Muscle layer of colon (tissue), 2 donors: ENCODE measurements at regions not wholly inside any gene's neighbourhood (a gene's known extent, or its start where the extent isn't known, plus 50 kb on each side); places are given as distances from the start of the nearest gene placed in this dataset.

Experiments used
- H3K27ac ChIP-seq: one replicate; pipeline ENCODE4 v1.7.0; 2013; ENCODE audit warnings: low read depth, mild to moderate bottlenecking, low read length, moderate library complexity
- H3K27me3 ChIP-seq, 2 donors: one replicate each; pipeline ENCODE4 v1.7.0; 2013; ENCODE audit warnings: low read length in 2 of 2, mild to moderate bottlenecking in 2 of 2; ENCODE audit not compliant: insufficient read depth in 2 of 2, control insufficient read depth in 1 of 2
- H3K36me3 ChIP-seq: one replicate; pipeline ENCODE4 v1.7.0; 2013; ENCODE audit warnings: mild to moderate bottlenecking, low read length; ENCODE audit not compliant: insufficient read depth
- H3K4me1 ChIP-seq: one replicate; pipeline ENCODE4 v1.7.0; 2013; ENCODE audit warnings: mild to moderate bottlenecking, low read length; ENCODE audit not compliant: insufficient read depth
- H3K4me3 ChIP-seq, 2 donors: one replicate each; pipeline ENCODE4 v1.7.0; 2013; ENCODE audit warnings: low read length in 2 of 2, low read depth in 1 of 2, mild to moderate bottlenecking in 1 of 2, moderate library complexity in 1 of 2
- H3K9ac ChIP-seq: one replicate; pipeline ENCODE4 v1.7.0; 2013; ENCODE audit warnings: low read length
- H3K9me3 ChIP-seq: one replicate; pipeline ENCODE4 v1.7.0; 2013; ENCODE audit warnings: mild to moderate bottlenecking, low read length
- donor health status: abdominal sarcoma.
- donor health status: Adenocarcinoma of cecum.

GRCh38 chr6:156534594-156534993, 242.6 kb upstream of the ARID1B start:
- Histone ChIP-seq H3K9me3 (no peaks in the 10 kb centered on the region), H3K27ac (no peak overlapping the region)

GRCh38 chr6:156533872-156534524, 243.2 kb upstream of the ARID1B start:
- no peaks in the 10 kb centered on the region for H3K9me3 ChIP-seq
- H3K9ac ChIP-seq, result no peak overlapping the region
- no peaks in the 10 kb centered on the region for H3K27me3 ChIP-seq
- H3K4me1 ChIP-seq, result no peaks in the 10 kb centered on the region
- H3K36me3 ChIP-seq, result no peaks in the 10 kb centered on the region
- H3K4me3 ChIP-seq, result no peak overlapping the region
- H3K27ac ChIP-seq, result no peak overlapping the region

More at GRCh38 chr6:156534594-156534993, 242.6 kb upstream of the ARID1B start:
- Histone ChIP-seq H3K9ac (no peak overlapping the region), H3K4me1 (no peaks in the 10 kb centered on the region), H3K36me3 (no peaks in the 10 kb centered on the region), H3K4me3 (no peak overlapping the region), H3K27me3 (no peaks in the 10 kb centered on the region)

GRCh38 chr6:156526081-156526480, 251.1 kb upstream of the ARID1B start:
- Histone ChIP-seq H3K36me3 (no peaks in the 10 kb centered on the region), H3K9ac (no peak overlapping the region), H3K27me3 (no peaks in the 10 kb centered on the region), H3K4me3 (no peak overlapping the region), H3K27ac (no peak overlapping the region), H3K9me3 (no peaks in the 10 kb centered on the region), H3K4me1 (no peaks in the 10 kb centered on the region)

GRCh38 chr6:156525541-156525940, 251.6 kb upstream of the ARID1B start:
- Histone ChIP-seq H3K9ac (no peak overlapping the region), H3K4me1 (no peaks in the 10 kb centered on the region), H3K36me3 (no peaks in the 10 kb centered on the region), H3K27me3 (no peaks in the 10 kb centered on the region), H3K9me3 (no peaks in the 10 kb centered on the region), H3K4me3 (no peak overlapping the region), H3K27ac (no peak overlapping the region)

GRCh38 chr6:156519940-156520339, 257.2 kb upstream of the ARID1B start:
- no peak overlapping the region for H3K4me3 ChIP-seq
- no peak overlapping the region for H3K27ac ChIP-seq
- no peaks in the 10 kb centered on the region for H3K36me3 ChIP-seq
- no peaks in the 10 kb centered on the region for H3K9me3 ChIP-seq
- H3K27me3 ChIP-seq, result no peaks in the 10 kb centered on the region
- no peak overlapping the region for H3K9ac ChIP-seq
- no peaks in the 10 kb centered on the region for H3K4me1 ChIP-seq

- H3K4me3 ChIP-seq, result no peak overlapping the region
Observed at GRCh38 chr6:156517088-156517487, 260.1 kb upstream of the ARID1B start.

GRCh38 chr6:156515242-156515641, 261.9 kb upstream of the ARID1B start:
- no peak overlapping the region for H3K9ac ChIP-seq
- H3K4me3 ChIP-seq, result no peak overlapping the region

More at GRCh38 chr6:156517088-156517487, 260.1 kb upstream of the ARID1B start:
- no peaks in the 10 kb centered on the region for H3K27me3 ChIP-seq
- H3K9ac ChIP-seq, result no peak overlapping the region
- no peaks in the 10 kb centered on the region for H3K36me3 ChIP-seq
- no peaks in the 10 kb centered on the region for H3K9me3 ChIP-seq
- H3K27ac ChIP-seq, result no peak overlapping the region
- H3K4me1 ChIP-seq, result no peaks in the 10 kb centered on the region

GRCh38 chr6:156513504-156513903, 263.7 kb upstream of the ARID1B start:
- no peak overlapping the region for H3K9ac ChIP-seq
- H3K27me3 ChIP-seq, result no peaks in the 10 kb centered on the region
- H3K4me1 ChIP-seq, result no peaks in the 10 kb centered on the region
- no peak overlapping the region for H3K4me3 ChIP-seq
- H3K36me3 ChIP-seq, result no peaks in the 10 kb centered on the region
- no peaks in the 10 kb centered on the region for H3K9me3 ChIP-seq
- no peak overlapping the region for H3K27ac ChIP-seq

More at GRCh38 chr6:156515242-156515641, 261.9 kb upstream of the ARID1B start:
- H3K27ac ChIP-seq, result no peak overlapping the region
- no peaks in the 10 kb centered on the region for H3K36me3 ChIP-seq
- no peaks in the 10 kb centered on the region for H3K4me1 ChIP-seq
- no peaks in the 10 kb centered on the region for H3K27me3 ChIP-seq
- H3K9me3 ChIP-seq, result no peaks in the 10 kb centered on the region

GRCh38 chr6:156511570-156511969, 265.6 kb upstream of the ARID1B start:
- H3K9ac ChIP-seq, result no peak overlapping the region
- H3K36me3 ChIP-seq, result no peaks in the 10 kb centered on the region
- H3K4me1 ChIP-seq, result no peaks in the 10 kb centered on the region
- no peaks in the 10 kb centered on the region for H3K9me3 ChIP-seq
- H3K27ac ChIP-seq, result no peak overlapping the region
- H3K27me3 ChIP-seq, result no peaks in the 10 kb centered on the region
- H3K4me3 ChIP-seq, result no peak overlapping the region

GRCh38 chr6:156511051-156511450, 266.1 kb upstream of the ARID1B start:
- Histone ChIP-seq H3K9ac (no peak overlapping the region), H3K27me3 (no peaks in the 10 kb centered on the region), H3K4me3 (no peak overlapping the region), H3K27ac (no peak overlapping the region), H3K4me1 (no peaks in the 10 kb centered on the region), H3K36me3 (no peaks in the 10 kb centered on the region), H3K9me3 (no peaks in the 10 kb centered on the region)

GRCh38 chr6:156510242-156510641, 266.9 kb upstream of the ARID1B start:
- Histone ChIP-seq H3K27ac (no peak overlapping the region), H3K4me1 (no peaks in the 10 kb centered on the region), H3K4me3 (no peak overlapping the region), H3K9ac (no peak overlapping the region), H3K9me3 (no peaks in the 10 kb centered on the region), H3K27me3 (no peaks in the 10 kb centered on the region), H3K36me3 (no peaks in the 10 kb centered on the region)

- no peak overlapping the region for H3K9ac ChIP-seq
Observed at GRCh38 chr6:156509496-156509895, 267.7 kb upstream of the ARID1B start.

More at GRCh38 chr6:156509496-156509895, 267.7 kb upstream of the ARID1B start:
- Histone ChIP-seq H3K4me3 (no peak overlapping the region), H3K27me3 (no peaks in the 10 kb centered on the region), H3K27ac (no peak overlapping the region), H3K9me3 (no peaks in the 10 kb centered on the region), H3K4me1 (no peaks in the 10 kb centered on the region), H3K36me3 (no peaks in the 10 kb centered on the region)
